ENCODE measurements at regions not wholly inside any gene's neighbourhood (a gene's known extent, or its start where the extent isn't known, plus 50 kb on each side); places are given as distances from the start of the nearest gene placed in this dataset.
A peak's percentile ranks its signal among the peaks of the same experiment; 100 is the strongest.

DNA sequence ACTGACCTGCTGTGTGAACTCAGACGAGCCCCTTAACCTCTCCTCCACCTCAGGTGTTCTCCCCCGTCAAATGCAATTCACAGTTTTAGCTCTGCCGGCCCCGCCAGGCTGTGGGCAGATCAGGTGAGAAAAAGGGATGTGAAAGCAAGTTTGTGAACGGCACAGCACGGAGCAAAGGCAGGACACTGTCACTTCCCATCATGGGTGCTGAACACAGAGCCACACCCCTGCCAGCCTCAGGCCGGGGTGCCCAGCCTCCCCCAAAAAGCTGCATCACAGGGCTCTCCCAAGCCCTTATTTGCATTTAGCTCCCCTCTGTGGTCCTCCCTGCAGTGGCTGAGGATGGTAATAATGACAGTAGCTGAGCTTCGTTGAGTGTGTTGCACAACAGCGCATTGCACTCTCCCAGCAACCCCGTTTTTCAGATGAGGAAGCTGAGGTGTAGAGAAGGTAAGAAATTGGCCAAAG is 88.8 kb upstream of the TNRC6C start:
- peak; percentile 41 for ATAC-seq
- no peak for DNase-seq

DNA sequence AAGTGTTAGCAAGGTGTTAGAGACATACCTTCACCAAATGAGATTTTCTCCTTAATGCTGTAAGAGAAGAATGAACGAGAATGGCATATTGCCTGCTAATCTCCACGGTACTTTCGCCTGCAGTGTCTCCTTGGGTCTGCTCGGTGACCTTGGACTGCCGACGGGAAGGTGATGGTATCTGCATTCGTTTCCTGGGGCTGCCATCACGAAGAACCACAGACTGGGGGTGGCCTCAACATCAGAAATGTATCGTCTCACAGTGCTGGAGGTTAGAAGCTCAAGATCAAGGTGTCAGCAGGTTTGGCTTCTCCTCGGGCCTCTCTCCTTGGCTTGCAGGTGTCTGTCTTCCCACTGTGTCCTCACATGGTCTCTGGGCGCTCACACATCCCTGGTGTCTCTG is 86.3 kb upstream of the TNRC6C start:
- no peak for ATAC-seq
- DNase-seq: no peak

DNA sequence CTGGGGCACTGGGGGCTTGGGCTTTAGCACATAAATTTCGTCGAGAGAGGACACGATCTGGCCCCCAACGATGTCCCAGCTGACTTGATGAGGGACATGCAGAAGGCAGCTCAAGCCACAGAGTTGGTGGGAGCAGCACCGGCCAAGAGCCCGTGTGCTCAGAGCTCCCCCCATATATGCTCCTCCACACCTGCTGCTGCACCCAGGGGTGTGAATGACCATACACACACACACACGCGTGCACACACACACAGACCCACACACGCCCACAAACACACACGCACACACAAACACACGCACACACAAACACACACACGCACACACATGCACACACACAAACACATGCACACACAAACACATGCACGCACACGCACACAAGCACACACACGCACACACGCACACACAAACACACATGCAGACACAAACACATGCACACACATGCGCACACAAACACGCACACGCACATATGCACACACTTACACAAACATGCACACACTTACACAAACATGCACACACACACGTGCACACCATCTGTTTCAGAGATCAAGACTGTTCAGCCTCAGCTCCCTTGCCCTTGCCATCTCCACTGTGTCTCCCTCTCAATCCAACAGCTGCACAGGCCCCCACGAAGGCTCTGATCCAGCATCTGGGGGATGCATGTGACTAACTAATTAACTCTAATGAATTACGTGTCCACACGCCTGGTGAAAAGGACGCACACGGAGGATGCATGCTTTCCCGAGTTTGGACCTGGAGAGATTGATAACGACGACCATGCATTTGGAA is 85.6 kb upstream of the TNRC6C start:
- ATAC-seq (no peak), DNase-seq (no peak)

DNA sequence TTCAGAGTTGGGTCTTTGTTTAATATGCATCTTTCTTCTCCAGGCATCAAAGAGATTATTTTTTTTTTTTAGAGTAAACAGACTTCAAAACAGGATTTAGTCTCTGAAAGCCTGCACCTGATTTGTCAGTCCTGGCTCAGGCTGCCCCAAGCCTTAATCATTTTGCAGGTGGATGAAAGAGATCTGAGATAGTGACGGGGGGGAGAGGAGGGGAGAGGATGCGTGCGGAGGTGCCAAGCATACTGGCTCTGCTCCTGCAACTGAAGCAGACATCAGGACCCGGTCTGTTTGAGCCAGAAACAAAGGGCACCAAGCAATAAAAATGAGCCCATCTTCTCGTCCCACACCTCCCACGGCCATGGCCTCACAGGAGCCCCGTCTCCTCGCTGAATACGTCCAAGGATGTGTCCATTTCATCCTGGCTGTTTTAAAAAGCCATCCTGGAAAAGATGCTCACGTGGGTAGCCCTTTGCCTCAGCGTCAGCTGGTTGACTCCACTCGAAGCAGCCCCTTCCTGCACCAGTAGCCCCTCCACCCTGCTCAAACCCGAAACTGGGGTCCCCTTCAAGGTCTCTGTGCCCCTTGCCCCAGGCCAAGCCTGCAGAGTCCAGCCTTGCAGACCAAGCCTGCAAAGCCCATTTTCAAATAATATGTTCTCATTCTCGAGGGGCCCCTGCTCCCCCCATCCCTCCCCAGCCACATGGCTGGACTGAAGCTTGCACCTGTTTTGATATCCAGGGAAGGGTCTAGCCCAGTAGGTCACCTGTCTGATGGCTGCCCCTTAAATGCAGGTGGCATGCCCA is 84.8 kb upstream of the TNRC6C start:
- DNase-seq (no peak), ATAC-seq (no peak)

DNA sequence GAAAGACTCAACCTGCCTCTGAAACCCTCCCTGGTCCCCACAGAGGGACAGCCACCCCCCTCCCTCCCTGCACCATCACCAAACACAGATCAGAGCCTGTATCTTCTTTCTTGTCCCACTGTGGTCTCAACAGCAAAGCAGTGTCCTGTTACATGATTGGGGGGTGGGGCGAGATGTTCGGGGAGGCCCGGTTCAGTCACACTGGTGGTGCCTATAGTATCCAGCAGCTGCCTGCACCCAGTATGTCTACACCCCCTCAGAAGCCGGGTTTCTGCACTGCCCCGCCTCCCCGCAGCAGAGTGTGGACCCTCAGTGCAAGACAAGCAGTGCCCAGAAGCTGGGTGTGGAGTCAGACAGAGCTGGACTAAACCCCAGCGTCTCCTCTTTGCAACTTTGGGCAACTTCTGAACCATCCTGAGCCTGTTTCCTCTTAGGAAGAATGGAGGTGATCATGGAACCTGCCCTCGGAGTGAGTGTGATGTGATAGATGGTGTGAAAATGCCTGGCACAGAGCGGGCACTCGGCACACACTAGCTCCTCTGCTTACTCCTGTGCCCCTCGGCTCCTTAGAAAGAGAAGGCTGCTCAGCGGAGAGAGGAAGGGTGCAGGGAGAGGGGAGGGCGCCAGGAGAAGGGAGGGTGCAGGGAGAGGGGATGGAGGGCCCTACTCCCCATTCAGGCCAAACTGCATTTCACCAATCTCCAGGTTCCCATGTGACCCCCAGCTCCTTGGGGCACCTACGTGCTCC is 84.0 kb upstream of the TNRC6C start:
- ATAC-seq: no peak
- no peak for DNase-seq

DNA sequence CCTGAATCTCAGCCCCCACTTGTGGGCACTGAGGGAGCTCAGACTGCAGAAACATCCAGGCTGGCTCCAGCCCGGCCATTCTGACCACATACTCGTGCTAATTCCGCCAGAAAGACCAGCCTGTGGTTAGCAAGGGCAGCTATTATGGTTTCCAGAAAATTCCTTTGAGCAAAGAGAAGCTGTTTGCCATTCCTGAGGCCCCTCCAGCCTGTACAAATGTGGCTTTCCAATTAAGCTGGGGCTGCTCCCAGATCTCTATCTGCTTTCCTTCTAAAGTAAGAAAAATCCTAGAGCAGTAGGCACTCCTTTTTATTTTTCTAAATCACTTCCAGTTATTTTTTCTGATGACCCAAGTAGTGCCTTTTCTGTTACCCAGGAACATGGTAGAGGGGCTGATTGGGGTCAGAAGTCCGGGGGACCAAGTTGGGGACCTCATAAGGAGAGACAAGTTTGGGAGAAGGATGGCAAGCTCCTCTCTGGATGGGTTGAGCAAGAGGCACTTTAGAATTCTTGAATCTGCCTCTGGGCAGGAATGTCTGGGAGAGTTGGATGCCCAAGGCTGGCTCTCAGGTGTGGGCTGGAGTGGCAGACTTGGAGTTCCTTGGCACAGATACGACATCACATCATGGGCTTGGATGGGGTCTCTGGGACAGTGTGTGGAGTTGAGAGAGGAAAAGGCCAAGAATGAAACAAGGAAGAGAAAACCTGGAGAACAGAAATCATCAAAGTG is 83.3 kb upstream of the TNRC6C start:
- ATAC-seq (no peak), DNase-seq (no peak)

DNA sequence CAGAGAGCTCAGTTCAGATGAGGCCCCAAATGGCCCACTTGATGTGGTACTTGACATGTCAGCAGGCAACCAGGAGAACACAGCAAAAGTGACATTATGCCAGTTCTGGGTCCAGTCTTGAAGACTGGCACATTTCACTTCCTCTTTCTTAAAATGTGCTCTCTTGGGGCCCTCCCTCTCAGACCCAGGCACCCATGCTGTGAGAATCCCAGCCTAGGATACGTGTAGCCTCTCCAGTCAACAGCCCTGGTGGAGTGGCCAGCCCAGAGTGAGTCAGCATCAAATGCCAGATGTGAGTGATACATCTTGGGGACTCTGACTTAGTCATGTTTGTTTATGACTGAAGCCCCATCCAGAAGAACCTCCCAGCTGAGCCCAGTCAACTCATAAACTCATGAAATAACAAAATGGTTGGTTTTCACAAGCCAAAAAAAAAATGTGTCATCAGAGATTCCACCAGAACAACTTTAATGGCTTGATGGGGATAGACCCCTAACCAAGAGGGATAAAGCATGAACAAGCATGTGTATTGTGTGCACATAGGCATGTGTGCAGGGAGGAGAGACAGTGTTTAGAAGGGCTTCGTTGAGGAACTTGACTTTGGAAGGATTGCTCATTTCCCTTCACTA is 82.5 kb upstream of the TNRC6C start:
- ATAC-seq: peak; percentile 80
- DNase-seq: no peak

DNA sequence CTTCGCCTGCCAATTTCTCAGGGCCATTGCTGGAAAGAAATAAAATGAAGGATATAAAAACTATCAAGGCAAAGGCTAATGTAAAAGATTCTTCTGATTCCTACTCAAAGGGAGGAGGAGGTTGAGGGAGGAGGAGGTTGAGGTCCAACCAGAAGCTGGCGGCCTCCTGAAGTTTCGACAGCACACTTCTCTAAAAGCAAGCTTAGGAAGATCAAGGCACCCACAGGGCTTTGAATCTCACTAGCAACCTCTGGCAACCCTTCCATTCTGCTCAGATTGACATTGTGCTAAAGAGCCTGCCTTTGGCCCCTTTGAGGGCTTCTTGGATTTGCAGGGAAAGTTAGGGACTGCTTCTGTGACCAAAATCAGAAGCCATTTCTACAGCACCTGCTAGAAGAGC is 81.5 kb upstream of the TNRC6C start:
- ATAC-seq (no peak), DNase-seq (no peak)

DNA sequence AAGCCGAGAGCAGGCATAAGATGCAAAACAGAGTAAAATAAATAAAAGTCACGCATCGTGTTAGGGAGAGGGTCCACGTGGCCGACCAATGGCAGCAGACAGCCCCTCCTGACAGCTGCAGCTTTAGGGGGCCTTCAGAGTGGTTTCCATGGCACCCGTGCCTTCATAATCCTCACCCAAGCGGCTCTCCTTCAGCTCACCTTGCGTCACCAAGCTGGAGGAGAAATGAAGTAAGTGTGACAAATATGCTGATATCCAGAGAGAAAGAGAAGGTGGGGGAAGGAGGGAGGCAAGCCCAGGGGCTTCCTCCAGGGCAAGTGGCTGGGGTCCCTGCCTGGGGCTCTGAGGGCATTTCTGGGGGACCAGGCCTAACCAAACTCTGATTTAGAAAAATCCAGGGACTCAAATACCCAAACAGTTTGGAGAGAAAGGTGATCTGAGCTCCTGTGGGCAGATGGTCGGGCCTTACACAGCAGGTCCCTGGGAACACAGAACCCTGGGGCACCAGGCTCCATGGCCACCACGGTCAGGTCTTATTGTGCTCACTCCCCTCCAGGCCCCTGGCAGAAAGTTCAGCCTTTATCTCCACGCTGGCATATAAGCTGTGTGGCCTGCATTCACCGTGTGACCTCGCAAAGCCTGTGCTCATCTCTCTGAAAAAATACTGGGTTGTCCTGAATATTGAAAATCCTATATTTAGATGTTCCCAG is 80.7 kb upstream of the TNRC6C start:
- DNase-seq: no peak
- ATAC-seq: no peak

DNA sequence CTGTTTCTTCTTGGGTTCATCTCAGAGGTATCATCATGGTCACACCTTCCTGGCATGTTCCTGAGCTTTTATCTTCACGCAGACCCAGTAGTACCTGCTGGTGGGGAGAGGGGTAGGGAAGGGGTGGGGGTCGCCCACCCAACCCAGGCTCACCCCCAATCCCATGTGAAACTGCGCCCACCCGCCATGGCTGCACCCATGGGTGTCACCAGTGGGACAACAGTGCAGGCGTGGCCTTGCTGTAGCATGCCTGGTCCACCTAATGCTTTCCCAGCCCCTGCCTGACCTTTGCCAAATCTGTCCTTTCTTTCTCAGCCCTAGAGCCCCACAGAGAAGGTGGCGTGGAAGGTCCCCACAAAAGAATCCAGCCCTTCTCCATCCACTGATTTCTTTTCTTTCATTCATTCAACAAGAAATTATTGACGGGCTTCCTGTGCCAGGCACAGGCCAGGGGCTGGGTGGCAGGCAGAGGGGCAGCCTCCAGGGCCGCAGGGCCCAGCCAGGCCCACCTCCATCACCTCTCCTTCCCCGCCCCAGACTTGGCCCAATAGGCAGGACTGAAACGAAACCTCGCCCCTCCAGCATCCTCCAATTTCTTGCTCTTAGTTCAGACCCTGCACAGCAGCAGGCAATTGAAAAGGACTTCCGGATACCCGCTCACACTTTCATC is 79.1 kb upstream of the TNRC6C start:
- no peak for DNase-seq
- no peak for ATAC-seq

DNA sequence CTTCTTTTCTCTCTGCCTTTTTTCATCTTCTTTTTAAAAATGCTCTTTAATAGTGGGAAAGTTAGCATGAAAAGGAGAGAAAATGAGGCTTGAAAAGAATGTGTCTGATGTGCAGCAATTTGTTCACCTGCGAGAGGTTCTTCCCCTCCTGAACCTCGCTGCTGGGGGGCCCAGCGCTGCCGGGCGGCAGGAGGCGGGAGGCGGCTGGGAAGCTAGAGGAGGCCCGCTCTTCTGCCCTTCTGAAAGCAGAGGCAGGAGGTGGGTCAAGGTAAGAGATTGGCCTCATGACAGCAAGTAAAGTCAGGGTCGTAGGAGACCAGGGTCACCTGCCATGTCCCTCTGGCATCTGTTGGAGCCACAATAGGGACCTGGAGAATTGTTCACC is 78.6 kb upstream of the TNRC6C start:
- no peak for ATAC-seq
- DNase-seq: no peak

DNA sequence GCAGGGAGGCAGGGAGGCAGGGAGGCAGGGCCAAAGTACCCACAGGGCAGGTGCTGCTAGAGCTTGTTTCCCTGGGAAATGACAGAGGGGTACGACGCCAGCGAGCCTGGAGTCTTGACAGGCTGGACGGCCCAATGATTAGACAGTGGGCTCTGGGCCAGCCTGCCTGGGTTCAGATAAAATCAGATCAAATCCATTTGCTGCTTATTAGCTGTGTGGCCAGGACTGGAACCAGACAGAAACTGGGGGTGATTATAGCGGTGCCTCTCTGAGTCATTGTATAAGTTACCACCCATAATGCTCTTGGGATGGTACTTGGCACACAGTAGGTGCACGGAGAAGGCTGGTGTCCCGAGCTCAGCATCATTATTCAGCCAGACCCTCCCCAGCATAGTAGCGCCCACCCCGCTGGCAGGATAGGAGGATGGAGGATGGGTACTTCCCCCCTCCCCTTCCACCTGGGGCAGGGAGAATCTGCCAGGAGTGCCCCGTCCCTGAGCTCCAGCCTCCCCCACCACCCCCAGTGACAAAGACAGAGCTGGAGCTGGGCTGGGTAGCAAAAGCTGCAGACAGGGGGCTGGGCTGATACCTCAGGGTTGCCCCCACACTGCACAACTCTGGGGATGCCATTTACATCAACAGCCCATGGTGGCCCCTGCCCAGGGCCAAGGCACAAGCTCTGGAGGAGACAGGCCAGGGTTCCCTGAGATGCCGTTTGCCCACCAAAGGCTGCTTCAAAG is 77.6 kb upstream of the TNRC6C start:
- no peak for DNase-seq
- no peak for ATAC-seq

DNA sequence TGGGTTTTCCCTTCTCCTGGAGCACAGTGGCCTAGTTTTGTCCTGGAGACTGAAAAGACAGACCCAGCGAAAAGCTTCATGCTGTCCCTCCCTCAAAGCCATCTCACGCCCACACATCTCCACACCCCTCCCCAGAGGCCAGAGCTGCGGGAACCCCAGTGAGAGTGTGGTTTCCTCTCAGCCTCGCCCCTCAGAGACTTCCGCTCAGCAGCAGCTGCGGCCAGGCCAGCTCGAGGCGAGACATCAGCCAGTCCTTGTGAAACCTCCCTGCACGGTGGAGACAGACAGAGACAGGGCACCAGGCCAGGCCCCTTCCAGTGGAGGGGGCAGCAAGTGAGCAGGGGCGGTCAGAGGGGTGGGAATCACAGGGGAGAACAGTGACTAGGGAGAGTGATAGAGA is 77.0 kb upstream of the TNRC6C start:
- ATAC-seq: peak; percentile 57
- peak; percentile 77 for DNase-seq

DNA sequence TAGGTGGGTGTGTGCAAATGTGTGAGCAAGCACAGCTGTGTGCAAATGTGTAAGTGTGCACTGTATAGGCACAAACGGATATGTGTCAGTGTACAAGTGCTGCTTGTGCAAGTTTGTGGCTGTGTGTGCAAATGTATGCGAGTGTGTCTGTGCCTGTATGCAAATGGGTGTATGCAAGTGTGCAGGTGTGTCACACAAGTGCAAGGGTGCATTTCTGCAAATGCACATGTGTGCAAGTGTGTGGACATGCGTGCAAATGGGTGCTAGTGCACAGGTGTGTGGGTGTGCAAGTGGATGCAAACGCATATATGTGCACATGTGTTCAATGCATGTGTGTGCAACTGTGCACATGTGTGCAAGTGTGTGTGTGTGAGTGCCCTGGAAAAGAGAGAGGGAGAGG is 76.5 kb upstream of the TNRC6C start:
- no peak for DNase-seq

DNA sequence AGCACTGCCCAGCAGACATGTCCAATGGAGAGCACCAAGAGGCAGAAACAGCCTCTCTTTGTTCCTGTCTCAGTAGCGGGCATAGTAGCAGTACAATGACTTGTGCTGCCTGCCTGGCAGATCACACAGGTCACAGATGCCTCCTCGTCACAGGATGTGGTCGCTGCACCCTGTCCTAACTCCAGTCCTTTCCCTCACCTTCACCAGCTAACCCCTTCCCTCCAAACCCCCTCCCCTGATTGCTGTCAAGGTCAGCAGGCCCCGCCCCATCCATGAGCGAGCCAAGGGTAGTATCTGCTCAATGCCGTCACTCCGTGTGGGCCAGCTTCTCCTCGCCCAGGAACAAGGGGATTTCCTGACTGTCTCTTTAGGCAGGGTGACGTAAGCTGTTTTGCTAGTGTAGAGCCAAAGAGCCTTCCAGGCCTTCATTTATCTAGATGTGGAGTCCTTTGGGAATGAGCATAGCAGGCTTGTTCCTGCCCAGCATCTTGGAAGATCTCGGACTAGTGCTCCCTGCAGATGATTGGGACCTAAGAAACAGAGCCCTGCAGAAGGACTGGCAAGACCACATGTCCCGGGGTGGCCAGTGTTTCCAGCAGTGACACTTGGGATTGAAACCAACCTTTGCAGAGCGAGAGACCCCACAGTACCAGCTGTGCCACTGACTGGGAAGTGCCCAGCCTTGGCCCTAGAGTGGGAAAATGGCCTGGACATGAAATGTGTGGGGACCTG is 75.9 kb upstream of the TNRC6C start:
- DNase-seq (peak; percentile 76), ATAC-seq (peak; percentile 84)

More for the DNA sequence above, 76.5 kb upstream of the TNRC6C start:
- ATAC-seq: no peak

DNA sequence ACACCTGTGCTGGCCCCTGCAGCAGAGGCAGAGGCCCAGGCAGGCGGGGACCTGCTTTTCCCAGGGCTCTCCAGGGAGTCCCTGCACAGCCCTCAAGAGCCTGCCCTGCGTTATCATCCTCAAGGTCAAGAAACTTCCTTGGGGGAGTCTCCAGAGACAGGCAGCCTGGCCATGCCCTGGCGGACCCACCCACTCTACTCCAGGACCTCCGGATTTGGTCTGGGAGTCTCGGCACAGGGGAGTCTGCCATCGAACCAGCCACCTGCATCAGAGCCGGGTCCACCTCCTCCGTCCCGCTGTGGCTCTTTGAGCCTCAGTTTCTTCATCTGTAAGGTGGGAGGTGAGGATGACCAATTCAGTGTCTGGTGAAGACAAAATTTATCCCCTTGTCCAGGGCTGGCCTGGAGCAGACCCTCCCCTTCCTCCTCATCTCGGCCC is 75.3 kb upstream of the TNRC6C start:
- no peak for DNase-seq
- no peak for ATAC-seq

DNA sequence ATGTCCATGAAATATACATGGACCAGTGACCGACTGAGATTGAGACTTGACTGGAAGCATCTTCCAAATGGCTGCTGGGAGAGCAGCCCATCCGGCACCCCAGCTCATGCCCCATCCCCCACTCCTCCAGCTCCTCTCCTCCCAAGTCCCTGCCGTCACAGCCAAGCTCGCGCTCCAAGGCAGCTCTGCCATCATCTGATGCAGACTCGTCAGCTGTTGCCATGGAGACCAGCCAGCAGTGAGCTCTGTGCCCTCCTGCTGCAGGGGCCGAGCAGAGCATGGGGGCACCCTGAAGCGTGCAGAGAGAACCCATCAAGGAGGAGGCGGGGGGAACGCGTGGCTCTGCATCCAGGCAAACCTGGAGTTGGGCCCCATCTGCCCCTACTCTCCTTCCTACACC is 74.5 kb upstream of the TNRC6C start:
- no peak for DNase-seq
- ATAC-seq: no peak

DNA sequence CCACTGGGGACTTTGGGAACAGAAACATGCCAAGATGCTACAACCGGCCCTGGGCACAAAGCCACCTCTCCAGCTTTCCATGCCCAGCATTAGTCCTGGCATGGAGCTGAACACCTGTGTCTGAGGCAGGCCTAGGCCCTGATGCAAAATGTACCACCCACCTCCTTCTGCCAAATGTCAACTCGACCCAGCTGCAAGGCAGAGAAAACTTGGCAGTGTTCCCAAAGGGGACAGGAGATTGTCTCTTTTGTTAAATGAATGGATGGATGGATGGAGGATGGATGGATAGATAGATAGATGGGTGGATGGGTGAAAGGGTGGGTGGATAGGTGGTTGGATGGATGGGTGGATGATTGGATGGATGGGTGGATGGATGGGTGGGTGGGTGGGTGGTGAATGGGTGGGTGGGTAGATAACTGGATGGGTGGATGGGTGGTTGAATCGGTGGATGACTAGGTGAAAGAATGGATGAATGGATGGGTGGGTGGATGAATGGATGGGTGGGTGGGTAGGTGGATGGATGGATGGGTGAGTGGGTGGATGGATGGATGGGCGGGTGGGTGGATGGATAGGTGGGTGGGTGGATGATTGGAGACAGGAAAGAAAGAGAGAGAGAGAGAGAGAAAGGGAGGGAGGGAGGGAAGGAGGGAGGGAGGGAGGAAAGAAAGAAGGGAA is 73.4 kb upstream of the TNRC6C start:
- ATAC-seq: no peak

More for the DNA sequence above, 73.4 kb upstream of the TNRC6C start:
- DNase-seq: no peak

Measured in stimulated activated naive CD8-positive, alpha-beta T cell treated with anti-CD3 and anti-CD28 coated beads, Interleukin-15, Interleukin-2, amounts not matched to agents 100 U/mL and 50 U/mL, for 24 hours (primary cell).